Prostate gland (tissue), 2 donors: ENCODE measurements at regions not wholly inside any gene's neighbourhood (a gene's known extent, or its start where the extent isn't known, plus 50 kb on each side); places are given as distances from the start of the nearest gene placed in this dataset.

ENCODE experiments used
- DNase-seq: peaks from one replicate; pipeline ENCODE4 v3.0.0-alpha.2; 2019; ENCODE audit warnings: low spot score
- H3K27ac ChIP-seq, 2 donors: fragments of 200-600 bp; sonication (generic); 2 replicates each; pipeline ENCODE4 v1.5.1; 2017 to 2019
- H3K27me3 ChIP-seq: fragments of 200-600 bp; sonication (generic); replicated peaks from 2 replicates; pipeline ENCODE4 v1.5.1; 2019; ENCODE audit not compliant: insufficient read depth
- H3K36me3 ChIP-seq, 2 donors: fragments of 200-600 bp; sonication (generic); 1 replicate in 1 of 2; 2 replicates in 1 of 2; pipeline versions ENCODE4 v1.5.1 to v1.8.1; 2017 to 2019
- H3K4me1 ChIP-seq: fragments of 200-600 bp; sonication (generic); replicated peaks from 2 replicates; pipeline ENCODE4 v1.5.1; 2019
- H3K4me3 ChIP-seq, 2 donors: fragments of 200-600 bp; sonication (generic); 2 replicates each; pipeline ENCODE4 v1.5.1; 2017 to 2019
- H3K9me3 ChIP-seq: fragments of 200-600 bp; sonication (generic); 2 replicates; pipeline ENCODE4 v1.5.1; 2017
- CTCF ChIP-seq, 4 experiments: fragments of 200-600 bp in 2 of 4; fragments of 450-650 bp in 2 of 4; sonication (generic) in 2 of 4; IDR thresholded peaks; 1 replicate in 3 of 4; 2 replicates in 1 of 4; pipeline ENCODE4 v1.5.1; 2016 to 2019; ENCODE audit warnings: antibody characterized with exemption in 4 of 4, mild to moderate bottlenecking in 2 of 4, moderate library complexity in 2 of 4
- POLR2A ChIP-seq: fragments of 450-650 bp; IDR thresholded peaks from one replicate; pipeline ENCODE4 v1.6.1; 2016; ENCODE audit warnings: antibody characterized with exemption, mild to moderate bottlenecking
- POLR2AphosphoS5 ChIP-seq: sonication (generic); formaldehyde crosslinking; IDR thresholded peaks from one replicate; pipeline ENCODE4 v1.6.1; 2017; ENCODE audit warnings: antibody characterized with exemption
- WGBS: methylation state at CpG from one replicate; pipeline ENCODE4 v1.1.5; 2018; 5-methylcytosine and 5-hydroxymethylcytosine counted together
- intact Hi-C: fragments of 100-400 bp; cut with DNase I; formaldehyde crosslinking; loops from one replicate; pipeline ENCODE4 v1.14.2; 2022

DNA sequence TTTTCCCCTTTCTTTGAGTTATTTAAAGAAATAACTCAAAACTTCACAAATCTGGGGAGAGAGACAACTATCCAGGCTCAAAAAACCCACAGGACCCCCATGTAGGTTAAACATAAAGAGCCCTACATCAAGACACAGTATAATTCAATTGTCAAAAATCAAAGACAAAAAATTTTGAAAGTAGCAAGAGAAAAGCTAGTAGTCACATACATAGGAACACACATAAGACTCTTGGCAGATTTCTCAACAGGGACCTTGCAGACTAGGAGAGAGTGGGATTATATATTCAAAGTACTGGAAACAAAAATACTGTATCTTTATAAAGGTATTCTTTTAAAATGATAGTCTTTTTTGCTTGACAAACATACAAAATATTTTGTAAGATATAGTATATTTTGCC is 296.9 kb downstream of the OSTF1 start:
- TF ChIP-seq POLR2AphosphoS5 (no peak), POLR2A (no peak), CTCF (IDR thresholded peaks at IDR 0.05) (no peak)
- H3K4me1 ChIP-seq: no peaks in the 10 kb centered on the region
- no peak for DNase-seq
- no peak overlapping the region for H3K4me3 ChIP-seq
- no peaks in the 10 kb centered on the region for H3K36me3 ChIP-seq
- H3K9me3 ChIP-seq: no peaks in the 10 kb centered on the region
- H3K27me3 ChIP-seq: no peaks in the 10 kb centered on the region
- intact Hi-C loops: no loop called here
- no peak overlapping the region for H3K27ac ChIP-seq

DNA sequence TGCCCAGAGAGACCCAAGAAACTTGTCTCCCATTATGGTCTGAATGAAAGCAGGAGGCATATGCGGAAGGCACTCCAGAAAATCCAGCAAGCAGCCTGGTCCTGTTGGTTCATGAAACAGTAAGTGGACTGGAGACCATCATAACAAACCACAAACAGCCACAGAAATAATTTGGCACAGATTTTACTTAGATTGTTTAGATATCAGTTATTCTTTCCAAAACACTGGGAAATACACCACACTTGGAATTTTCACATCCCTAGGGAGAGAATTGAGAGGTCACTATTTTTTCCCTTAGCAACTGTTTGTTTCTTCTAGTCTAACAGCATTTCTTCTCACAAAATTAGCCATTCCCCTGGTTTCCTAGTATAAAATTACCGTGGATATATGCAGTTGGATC is 300.8 kb downstream of the OSTF1 start:
- intact Hi-C loops: no loop called here
- Histone ChIP-seq H3K9me3 (no peaks in the 10 kb centered on the region), H3K4me1 (no peaks in the 10 kb centered on the region), H3K27me3 (no peaks in the 10 kb centered on the region), H3K4me3 (no peak overlapping the region), H3K36me3 (no peaks in the 10 kb centered on the region), H3K27ac (no peak overlapping the region)
- no peak for DNase-seq
- 87% methylated on average over 2 of the region's 2 CpGs for WGBS
- TF ChIP-seq POLR2AphosphoS5 (no peak), POLR2A (no peak), CTCF (IDR thresholded peaks at IDR 0.05) (no peak)

GRCh38 chr9:75390951-75391350 is 302.6 kb downstream of the OSTF1 start:
- Histone ChIP-seq H3K4me1 (no peaks in the 10 kb centered on the region), H3K27ac (no peak overlapping the region), H3K4me3 (no peak overlapping the region), H3K27me3 (no peaks in the 10 kb centered on the region), H3K9me3 (no peaks in the 10 kb centered on the region), H3K36me3 (no peaks in the 10 kb centered on the region)
- no peak for DNase-seq
- no peak for TF ChIP-seq POLR2A
- 61% methylated on average over 5 of the region's 5 CpGs for WGBS
- intact Hi-C loops: no loop called here

DNA sequence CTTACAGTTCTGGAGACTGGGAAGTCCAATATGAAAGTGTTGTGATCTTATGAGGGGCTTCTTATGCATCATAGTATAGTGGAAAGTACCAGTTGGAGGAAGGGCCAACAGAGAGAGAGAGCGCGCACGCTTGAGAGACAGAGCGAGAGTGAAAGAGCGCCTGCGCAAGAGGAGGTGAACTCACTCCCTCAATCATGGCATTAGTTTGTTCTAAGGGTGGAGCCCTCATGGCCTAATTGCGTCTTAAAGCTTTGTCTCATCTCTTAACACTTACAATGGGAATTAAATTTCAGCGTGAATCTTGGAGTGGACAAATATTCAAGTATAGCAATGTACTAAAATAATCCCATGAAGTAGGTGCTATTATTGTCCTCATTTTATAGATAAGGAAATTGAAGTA is 303.2 kb downstream of the OSTF1 start:
- Histone ChIP-seq H3K27me3 (no peaks in the 10 kb centered on the region), H3K36me3 (no peaks in the 10 kb centered on the region), H3K4me3 (no peak overlapping the region), H3K9me3 (no peaks in the 10 kb centered on the region), H3K4me1 (no peaks in the 10 kb centered on the region), H3K27ac (no peak overlapping the region)
- TF ChIP-seq CTCF (IDR thresholded peaks at IDR 0.05): no peak
- TF ChIP-seq POLR2A: no peak
- TF ChIP-seq POLR2AphosphoS5: no peak
- no peak for DNase-seq
- intact Hi-C loops: no loop called here
- WGBS: 96% methylated on average over 8 of the region's 8 CpGs

DNA sequence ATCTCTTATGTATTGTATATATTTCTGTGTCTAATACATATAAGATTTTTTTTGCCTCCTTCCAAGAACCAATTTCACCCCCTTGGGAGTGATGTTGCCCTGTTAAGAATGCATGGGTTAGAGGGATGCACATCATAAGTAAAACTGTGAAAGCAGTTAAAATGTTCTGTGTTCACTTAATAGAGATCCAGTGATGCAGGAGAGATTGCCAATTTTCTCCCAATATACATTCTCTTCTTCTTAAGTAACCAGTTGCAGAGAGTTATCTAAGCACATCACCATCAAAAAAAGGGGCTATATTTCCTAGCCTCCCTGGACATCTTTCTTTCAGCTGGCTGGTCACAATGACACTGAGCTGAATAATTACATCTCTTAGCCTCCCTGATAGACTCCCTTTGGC is 307.0 kb downstream of the OSTF1 start:
- H3K9me3 ChIP-seq: no peaks in the 10 kb centered on the region
- intact Hi-C loops: no loop called here

More for the DNA sequence above, 307.0 kb downstream of the OSTF1 start:
- TF ChIP-seq POLR2AphosphoS5: no peak
- no peak for TF ChIP-seq POLR2A
- no peak for TF ChIP-seq CTCF (IDR thresholded peaks at IDR 0.05)
- no peaks in the 10 kb centered on the region for H3K27me3 ChIP-seq
- no peaks in the 10 kb centered on the region for H3K4me1 ChIP-seq
- no peak overlapping the region for H3K4me3 ChIP-seq
- no peak for DNase-seq
- no peaks in the 10 kb centered on the region for H3K36me3 ChIP-seq
- H3K27ac ChIP-seq: no peak overlapping the region
